Endothelial cell (in vitro differentiated cells): ENCODE measurements at regions not wholly inside any gene's neighbourhood (a gene's known extent, or its start where the extent isn't known, plus 50 kb on each side); places are given as distances from the start of the nearest gene placed in this dataset.

ENCODE experiments used
- DNase-seq: peaks from one replicate; pipeline ENCODE4 v3.0.0; 2021; ENCODE audit warnings: low spot score
- H3K27ac Mint-ChIP-seq: one replicate; pipeline ENCODE4 v1.8.0; 2021; ENCODE audit warnings: mixed read lengths, inconsistent platforms; ENCODE audit not compliant: unreplicated experiment
- H3K27me3 Mint-ChIP-seq: one replicate; pipeline ENCODE4 v1.8.0; 2021; ENCODE audit warnings: mild to moderate bottlenecking, moderate library complexity, mixed read lengths, inconsistent platforms; ENCODE audit not compliant: unreplicated experiment
- H3K36me3 Mint-ChIP-seq: one replicate; pipeline ENCODE4 v1.8.0; 2021; ENCODE audit warnings: mild to moderate bottlenecking, low read depth, mixed read lengths, inconsistent platforms; ENCODE audit not compliant: unreplicated experiment
- H3K4me1 Mint-ChIP-seq: one replicate; pipeline ENCODE4 v1.8.0; 2021; ENCODE audit warnings: mild to moderate bottlenecking, mixed read lengths, inconsistent platforms; ENCODE audit not compliant: unreplicated experiment
- H3K4me3 Mint-ChIP-seq: one replicate; pipeline ENCODE4 v1.8.0; 2021; ENCODE audit warnings: mild to moderate bottlenecking, mixed read lengths, inconsistent platforms; ENCODE audit not compliant: unreplicated experiment
- H3K9me3 Mint-ChIP-seq: one replicate; pipeline ENCODE4 v1.8.0; 2021; ENCODE audit warnings: mixed read lengths, inconsistent platforms; ENCODE audit not compliant: unreplicated experiment
- CTCF ChIP-seq: fragments of 200-600 bp; sonication (generic); IDR thresholded peaks from one replicate; pipeline ENCODE4 v1.5.0; 2021; ENCODE audit warnings: antibody characterized with exemption; ENCODE audit not compliant: unreplicated experiment

DNA sequence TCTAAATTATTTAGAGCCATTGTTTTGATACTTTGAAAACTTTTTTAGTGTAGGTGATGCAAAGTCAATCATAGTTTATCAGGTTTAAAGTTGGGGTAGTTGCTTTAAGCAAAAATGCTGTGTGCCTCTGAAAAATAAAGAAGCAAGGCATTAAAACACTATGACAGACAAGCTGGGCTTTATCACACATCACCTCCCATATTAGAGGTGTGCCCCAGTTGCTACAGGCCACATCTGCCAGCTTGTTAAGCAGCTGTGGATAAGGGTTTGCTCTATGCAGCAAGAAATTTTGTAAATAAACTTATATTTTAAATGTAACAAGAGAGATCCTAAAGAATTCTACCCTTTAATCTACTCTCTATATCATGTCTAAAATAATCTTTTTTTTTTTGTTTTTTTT, 255.8 kb downstream of the B3GLCT start:
- TF ChIP-seq CTCF: no peak
- no peak for DNase-seq
- H3K4me1 Mint-ChIP-seq: peaks cover 5% of the 10 kb centered on the region
- no peaks in the 10 kb centered on the region for H3K9me3 Mint-ChIP-seq
- no peaks in the 10 kb centered on the region for H3K36me3 Mint-ChIP-seq
- H3K4me3 Mint-ChIP-seq: no peak overlapping the region
- peaks cover 3% of the 10 kb centered on the region for H3K27me3 Mint-ChIP-seq
- no peak overlapping the region for H3K27ac Mint-ChIP-seq

GRCh38 chr13:31456056-31456455, 256.3 kb downstream of the B3GLCT start:
- H3K27me3 Mint-ChIP-seq: peaks cover under 1% of the 10 kb centered on the region
- peaks cover 5% of the 10 kb centered on the region for H3K4me1 Mint-ChIP-seq
- H3K27ac Mint-ChIP-seq: no peak overlapping the region
- no peaks in the 10 kb centered on the region for H3K36me3 Mint-ChIP-seq
- no peak for DNase-seq
- H3K4me3 Mint-ChIP-seq: no peak overlapping the region
- TF ChIP-seq CTCF: no peak
- no peaks in the 10 kb centered on the region for H3K9me3 Mint-ChIP-seq

- Mint-ChIP-seq H3K4me3 (no peak overlapping the region), H3K36me3 (no peaks in the 10 kb centered on the region), H3K27ac (no peak overlapping the region), H3K4me1 (peaks cover 5% of the 10 kb centered on the region), H3K27me3 (no peaks in the 10 kb centered on the region), H3K9me3 (no peaks in the 10 kb centered on the region)
- no peak for DNase-seq
- TF ChIP-seq CTCF: no peak
Measured at GRCh38 chr13:31460061-31460460, 260.3 kb downstream of the B3GLCT start.

DNA sequence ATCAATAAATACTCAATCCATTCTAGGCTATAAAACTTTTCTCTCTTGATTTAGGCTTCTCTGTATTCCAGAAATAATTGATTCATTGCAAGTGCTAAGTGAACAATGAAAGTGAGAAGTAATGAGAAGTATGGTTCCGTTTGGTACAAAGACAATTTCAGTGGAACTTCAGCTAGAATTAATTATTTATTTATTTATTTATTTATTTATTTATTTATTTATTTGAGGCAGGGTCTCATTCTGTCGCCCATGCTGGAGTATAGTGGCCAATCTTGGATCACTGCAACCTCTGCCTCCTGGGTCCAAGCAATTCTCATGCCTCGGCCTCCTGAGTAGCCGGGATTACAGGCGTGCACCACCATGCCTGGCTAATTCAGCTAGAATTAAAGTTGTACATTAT, 262.1 kb downstream of the B3GLCT start:
- H3K9me3 Mint-ChIP-seq: no peaks in the 10 kb centered on the region
- H3K27ac Mint-ChIP-seq: no peak overlapping the region
- no peak overlapping the region for H3K4me3 Mint-ChIP-seq
- no peak for DNase-seq
- H3K27me3 Mint-ChIP-seq: no peaks in the 10 kb centered on the region
- peaks cover 5% of the 10 kb centered on the region for H3K4me1 Mint-ChIP-seq
- no peak for TF ChIP-seq CTCF
- no peaks in the 10 kb centered on the region for H3K36me3 Mint-ChIP-seq

DNA sequence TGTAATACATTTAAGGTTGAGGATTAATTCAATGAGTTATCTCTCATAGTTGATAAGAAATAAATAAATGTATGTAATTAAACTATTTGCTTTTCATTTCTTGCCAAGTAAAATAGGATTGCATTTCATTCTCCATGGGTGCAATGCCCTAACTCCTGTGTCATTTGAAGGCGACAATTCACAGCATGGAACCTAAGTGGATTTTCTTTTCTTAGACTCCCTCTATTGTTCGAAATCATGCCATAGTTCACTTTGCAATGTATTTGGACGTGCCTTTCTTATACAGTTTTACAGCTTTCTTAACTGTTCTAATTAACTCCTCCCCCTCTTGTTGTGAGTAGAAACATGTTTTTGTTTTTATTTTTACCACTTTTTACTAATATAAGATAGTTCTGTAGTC, 263.0 kb downstream of the B3GLCT start:
- H3K27ac Mint-ChIP-seq: no peak overlapping the region
- no peaks in the 10 kb centered on the region for H3K27me3 Mint-ChIP-seq
- peaks cover under 1% of the 10 kb centered on the region for H3K4me1 Mint-ChIP-seq
- no peaks in the 10 kb centered on the region for H3K9me3 Mint-ChIP-seq
- no peak overlapping the region for H3K4me3 Mint-ChIP-seq
- no peaks in the 10 kb centered on the region for H3K36me3 Mint-ChIP-seq
- DNase-seq: no peak
- no peak for TF ChIP-seq CTCF
